A172 (cell line): ENCODE measurements at regions not wholly inside any gene's neighbourhood (a gene's known extent, or its start where the extent isn't known, plus 50 kb on each side); places are given as distances from the start of the nearest gene placed in this dataset.

Source experiments
- DNase-seq: peaks from one replicate; pipeline ENCODE4 v3.0.0-alpha.2; 2015; ENCODE audit warnings: low spot score

GRCh38 chr13:97057176-97057575 lies 62.9 kb upstream of the OXGR1 start:
- DNase-seq, result no peak

GRCh38 chr13:97058391-97058790 lies 64.1 kb upstream of the OXGR1 start:
- no peak for DNase-seq

- no peak for DNase-seq
Observed at GRCh38 chr13:97058926-97059325, 64.7 kb upstream of the OXGR1 start.

GRCh38 chr13:97067017-97067895 lies 73.0 kb upstream of the OXGR1 start:
- DNase-seq, result peak; percentile 21

- peak; percentile 34 for DNase-seq
Observed at GRCh38 chr13:97068151-97068550, 73.9 kb upstream of the OXGR1 start.

- DNase-seq, result no peak
Observed at GRCh38 chr13:97069050-97069815, 75.0 kb upstream of the OXGR1 start.

GRCh38 chr13:97072297-97072696 lies 78.0 kb upstream of the OXGR1 start:
- DNase-seq, result no peak

GRCh38 chr13:97074618-97075017 lies 80.3 kb upstream of the OXGR1 start:
- no peak for DNase-seq

GRCh38 chr13:97076898-97077297 lies 82.6 kb upstream of the OXGR1 start:
- DNase-seq, result no peak

GRCh38 chr13:97077341-97077740 lies 83.1 kb upstream of the OXGR1 start:
- no peak for DNase-seq

- no peak for DNase-seq
Observed at GRCh38 chr13:97079726-97080125, 85.5 kb upstream of the OXGR1 start.

GRCh38 chr13:97082461-97083207 lies 88.4 kb upstream of the OXGR1 start:
- no peak for DNase-seq

- DNase-seq, result no peak
Observed at GRCh38 chr13:97091196-97091595, 96.9 kb upstream of the OXGR1 start.

- DNase-seq, result no peak
Observed at GRCh38 chr13:97100821-97101220, 106.5 kb upstream of the OXGR1 start.

- no peak for DNase-seq
Observed at GRCh38 chr13:97101912-97102708, 107.8 kb upstream of the OXGR1 start.

GRCh38 chr13:97106323-97106722 lies 112.0 kb upstream of the OXGR1 start:
- no peak for DNase-seq

GRCh38 chr13:97107815-97108529 lies 113.7 kb upstream of the OXGR1 start:
- no peak for DNase-seq

GRCh38 chr13:97108530-97108900 lies 113.6 kb upstream of the MBNL2 start:
- DNase-seq, result peak; percentile 37

GRCh38 chr13:97109256-97109655 lies 112.9 kb upstream of the MBNL2 start:
- no peak for DNase-seq

- DNase-seq, result peak; percentile 87
Observed at GRCh38 chr13:97109841-97110492, 112.2 kb upstream of the MBNL2 start.
